Uterus (tissue), 3 donors: ENCODE measurements at regions not wholly inside any gene's neighbourhood (a gene's known extent, or its start where the extent isn't known, plus 50 kb on each side); places are given as distances from the start of the nearest gene placed in this dataset.

ENCODE experiments used
- DNase-seq, 2 donors: peaks; one replicate each; pipeline ENCODE4 v3.0.0-alpha.2; 2019 to 2020
- H3K27ac ChIP-seq, 2 donors: fragments of 200-600 bp; sonication (generic); 1 replicate in 1 of 2; 2 replicates in 1 of 2; pipeline ENCODE4 v1.5.1; 2016 to 2018
- H3K27me3 ChIP-seq, 2 donors: fragments of 200-600 bp; sonication (generic); one replicate each; pipeline ENCODE4 v1.5.1; 2018 to 2019; ENCODE audit warnings: control low read depth in 1 of 2
- H3K36me3 ChIP-seq, 2 donors: fragments of 200-600 bp; sonication (generic); one replicate each; pipeline ENCODE4 v1.5.1; 2019; ENCODE audit warnings: control low read depth in 1 of 2
- H3K4me1 ChIP-seq, 2 donors: fragments of 200-600 bp; sonication (generic); one replicate each; pipeline ENCODE4 v1.5.1; 2018 to 2019; ENCODE audit warnings: control low read depth in 1 of 2
- H3K4me3 ChIP-seq, 2 donors: fragments of 200-600 bp; sonication (generic); 1 replicate in 1 of 2; 2 replicates in 1 of 2; pipeline ENCODE4 v1.5.1; 2018 to 2019; ENCODE audit warnings: mild to moderate bottlenecking in 1 of 2
- H3K9me3 ChIP-seq, 2 donors: fragments of 200-600 bp; sonication (generic); one replicate each; pipeline ENCODE4 v1.5.1; 2019; ENCODE audit warnings: control low read depth in 1 of 2
- CTCF ChIP-seq, 4 experiments: fragments of 200-600 bp in 2 of 4; fragments of 450-650 bp in 2 of 4; sonication (generic) in 2 of 4; IDR thresholded peaks; one replicate each; pipeline ENCODE4 v1.5.1; 2016 to 2019; ENCODE audit warnings: antibody characterized with exemption in 4 of 4, mild to moderate bottlenecking in 2 of 4, moderate library complexity in 1 of 4
- POLR2A ChIP-seq, 2 donors: fragments of 450-650 bp; IDR thresholded peaks; one replicate each; pipeline ENCODE4 v1.6.1; 2016; ENCODE audit warnings: antibody characterized with exemption in 2 of 2, mild to moderate bottlenecking in 1 of 2, moderate library complexity in 1 of 2
- intact Hi-C: fragments of 100-400 bp; cut with DNase I; formaldehyde crosslinking; loops from one replicate; pipeline ENCODE4 v1.15.1; 2023; ENCODE audit warnings: low total_unique reads
- donor health status: DM: yes; HTN: yes; CAD: no.

GRCh38 chr2:66915237-66915636 lies 480.3 kb downstream of the MEIS1 start:
- no peaks in the 10 kb centered on the region for H3K36me3 ChIP-seq
- no peaks in the 10 kb centered on the region for H3K27me3 ChIP-seq

GRCh38 chr2:66919286-66919685 lies 477.8 kb upstream of the ETAA1 start:
- intact Hi-C loops: no loop called here

More at GRCh38 chr2:66915237-66915636, 480.3 kb downstream of the MEIS1 start:
- H3K4me1 ChIP-seq: no peaks in the 10 kb centered on the region
- TF ChIP-seq POLR2A (IDR thresholded peaks at IDR 0.05) (no peak), CTCF (IDR thresholded peaks at IDR 0.05) (no peak)
- no peak for DNase-seq
- no peaks in the 10 kb centered on the region for H3K9me3 ChIP-seq
- H3K4me3 ChIP-seq: no peak overlapping the region
- H3K27ac ChIP-seq: no peak overlapping the region
- intact Hi-C loops: no loop called here

GRCh38 chr2:66920415-66920814 lies 476.7 kb upstream of the ETAA1 start:
- DNase-seq: no peak
- Histone ChIP-seq H3K36me3 (no peaks in the 10 kb centered on the region), H3K9me3 (no peaks in the 10 kb centered on the region), H3K4me3 (no peak overlapping the region), H3K27me3 (no peaks in the 10 kb centered on the region), H3K4me1 (no peaks in the 10 kb centered on the region), H3K27ac (no peak overlapping the region)
- TF ChIP-seq CTCF (IDR thresholded peaks at IDR 0.05) (no peak), POLR2A (IDR thresholded peaks at IDR 0.05) (no peak)
- intact Hi-C loops: no loop called here

More at GRCh38 chr2:66919286-66919685, 477.8 kb upstream of the ETAA1 start:
- DNase-seq: no peak
- no peak for TF ChIP-seq CTCF (IDR thresholded peaks at IDR 0.05)
- TF ChIP-seq POLR2A (IDR thresholded peaks at IDR 0.05): no peak
- Histone ChIP-seq H3K9me3 (no peaks in the 10 kb centered on the region), H3K4me3 (no peak overlapping the region), H3K27ac (no peak overlapping the region), H3K4me1 (no peaks in the 10 kb centered on the region), H3K27me3 (no peaks in the 10 kb centered on the region), H3K36me3 (no peaks in the 10 kb centered on the region)

- peaks cover 0 to 4% of the 10 kb centered on the region in 2 donors for H3K4me1 ChIP-seq
- no peak for DNase-seq
- no peaks in the 10 kb centered on the region for H3K36me3 ChIP-seq
- no peak overlapping the region for H3K4me3 ChIP-seq
- TF ChIP-seq POLR2A (IDR thresholded peaks at IDR 0.05) (no peak), CTCF (IDR thresholded peaks at IDR 0.05) (no peak)
- no peaks in the 10 kb centered on the region for H3K9me3 ChIP-seq
- no peaks in the 10 kb centered on the region for H3K27me3 ChIP-seq
- H3K27ac ChIP-seq: no peak overlapping the region
- intact Hi-C loops: no loop called here
Measured at GRCh38 chr2:66925128-66925527, 472.0 kb upstream of the ETAA1 start.

- no peak for TF ChIP-seq POLR2A (IDR thresholded peaks at IDR 0.05)
- no peak for TF ChIP-seq CTCF (IDR thresholded peaks at IDR 0.05)
- peaks cover 0 to 8% of the 10 kb centered on the region in 2 donors for H3K4me1 ChIP-seq
- H3K36me3 ChIP-seq: no peaks in the 10 kb centered on the region
- H3K27ac ChIP-seq: no peak overlapping the region
- no peaks in the 10 kb centered on the region for H3K27me3 ChIP-seq
- intact Hi-C loops: no loop called here
- H3K9me3 ChIP-seq: no peaks in the 10 kb centered on the region
- no peak overlapping the region for H3K4me3 ChIP-seq
- no peak for DNase-seq
Measured at GRCh38 chr2:66926594-66927112, 470.5 kb upstream of the ETAA1 start.
